Activated naive CD8-positive, alpha-beta T cell treated with anti-CD3 and anti-CD28 coated beads for 36 hours (primary cell): ENCODE measurements at regions not wholly inside any gene's neighbourhood (a gene's known extent, or its start where the extent isn't known, plus 50 kb on each side); places are given as distances from the start of the nearest gene placed in this dataset.

Experiments used
- DNase-seq: peaks from one replicate; pipeline ENCODE4 v3.0.0; 2021
- H3K27ac Mint-ChIP-seq: one replicate; pipeline ENCODE4 v1.8.0; 2022; ENCODE audit warnings: mild to moderate bottlenecking, moderate library complexity, mixed read lengths
- H3K27me3 Mint-ChIP-seq: one replicate; pipeline ENCODE4 v1.8.0; 2022; ENCODE audit warnings: mild to moderate bottlenecking, mixed read lengths
- H3K36me3 Mint-ChIP-seq: one replicate; pipeline ENCODE4 v1.8.0; 2021; ENCODE audit warnings: mild to moderate bottlenecking, mixed read lengths
- H3K4me1 Mint-ChIP-seq: one replicate; pipeline ENCODE4 v1.8.0; 2021; ENCODE audit warnings: mixed read lengths
- H3K4me3 Mint-ChIP-seq: one replicate; pipeline ENCODE4 v1.8.0; 2022; ENCODE audit warnings: mild to moderate bottlenecking, moderate library complexity, mixed read lengths
- H3K9me3 Mint-ChIP-seq: one replicate; pipeline ENCODE4 v1.8.0; 2022; ENCODE audit warnings: mixed read lengths

- peaks cover 2% of the 10 kb centered on the region for H3K9me3 Mint-ChIP-seq
- no peaks in the 10 kb centered on the region for H3K4me1 Mint-ChIP-seq
Measured at GRCh38 chr13:47408546-47409319, 511.9 kb upstream of the HTR2A start.

DNA sequence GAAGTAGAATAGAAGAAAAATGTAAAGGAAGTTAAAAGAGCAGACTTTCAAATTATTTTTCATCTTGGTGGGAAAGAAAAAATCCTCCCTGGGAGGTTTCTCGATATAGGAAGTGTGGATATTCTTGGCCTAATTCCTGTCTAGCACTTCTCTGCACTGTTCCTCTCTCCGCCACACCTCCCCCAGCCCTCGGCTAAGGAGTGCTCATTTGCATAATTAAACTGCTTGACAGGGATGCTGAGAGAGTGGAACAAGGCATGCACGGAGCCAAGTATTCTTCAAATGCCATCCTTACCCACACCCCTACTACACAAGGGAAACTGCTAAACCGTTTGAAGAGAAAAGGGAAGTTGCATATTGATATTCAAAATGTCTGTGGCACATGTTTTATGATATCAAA, 511.0 kb upstream of the HTR2A start:
- no peaks in the 10 kb centered on the region for H3K27me3 Mint-ChIP-seq
- H3K36me3 Mint-ChIP-seq, result no peaks in the 10 kb centered on the region
- H3K4me1 Mint-ChIP-seq, result no peaks in the 10 kb centered on the region
- no peak overlapping the region for H3K4me3 Mint-ChIP-seq
- no peak overlapping the region for H3K27ac Mint-ChIP-seq
- DNase-seq, result no peak
- H3K9me3 Mint-ChIP-seq, result peaks cover 2% of the 10 kb centered on the region

More at GRCh38 chr13:47408546-47409319, 511.9 kb upstream of the HTR2A start:
- no peaks in the 10 kb centered on the region for H3K27me3 Mint-ChIP-seq
- no peak overlapping the region for H3K27ac Mint-ChIP-seq
- H3K36me3 Mint-ChIP-seq, result no peaks in the 10 kb centered on the region
- no peak for DNase-seq
- H3K4me3 Mint-ChIP-seq, result no peak overlapping the region

- Mint-ChIP-seq H3K9me3 (peaks cover 4% of the 10 kb centered on the region), H3K36me3 (no peaks in the 10 kb centered on the region), H3K27ac (no peak overlapping the region), H3K27me3 (no peaks in the 10 kb centered on the region), H3K4me3 (no peak overlapping the region), H3K4me1 (no peaks in the 10 kb centered on the region)
- no peak for DNase-seq
Measured at GRCh38 chr13:47399599-47399998, 502.7 kb upstream of the HTR2A start.

DNA sequence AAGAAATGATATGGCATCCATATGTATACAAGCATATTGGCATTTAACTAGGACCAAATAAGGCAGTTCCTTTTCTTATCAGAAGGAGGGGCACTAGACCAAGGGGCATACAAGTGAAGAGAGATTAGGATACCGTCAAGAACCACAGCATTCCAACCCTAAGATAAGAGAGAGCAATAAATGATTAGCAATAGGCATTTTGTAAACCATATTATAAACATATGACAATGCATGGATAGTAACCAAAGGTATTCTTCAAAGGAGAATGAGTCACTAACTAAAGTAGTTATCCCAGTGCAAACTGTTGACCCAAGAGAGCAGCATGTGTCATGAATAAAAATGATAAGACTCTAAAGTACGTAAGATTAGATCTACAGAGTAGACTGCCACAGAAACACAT, 500.9 kb upstream of the HTR2A start:
- no peaks in the 10 kb centered on the region for H3K4me1 Mint-ChIP-seq
- no peaks in the 10 kb centered on the region for H3K36me3 Mint-ChIP-seq
- peaks cover 2% of the 10 kb centered on the region for H3K9me3 Mint-ChIP-seq
- H3K4me3 Mint-ChIP-seq, result no peak overlapping the region
- no peak for DNase-seq
- no peak overlapping the region for H3K27ac Mint-ChIP-seq
- H3K27me3 Mint-ChIP-seq, result no peaks in the 10 kb centered on the region

DNA sequence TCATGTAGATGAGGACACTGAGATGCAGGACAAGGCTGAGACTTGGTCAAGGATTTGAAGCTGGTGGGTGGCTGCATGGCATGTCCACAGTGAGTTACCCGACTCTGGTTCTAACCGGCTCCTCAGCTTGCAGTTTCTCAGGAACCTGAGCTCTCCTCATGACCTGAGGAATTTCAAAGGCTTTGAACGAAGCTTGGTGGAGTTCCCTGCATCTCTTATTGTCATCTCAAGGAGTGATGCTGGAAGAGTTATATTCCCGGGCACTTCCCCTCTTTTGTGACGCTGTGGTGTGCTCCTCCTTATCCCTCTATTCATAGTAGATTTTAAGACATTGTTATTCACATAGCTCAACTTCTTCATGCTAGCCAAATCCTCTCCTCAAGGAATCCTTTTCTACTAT, 500.1 kb upstream of the HTR2A start:
- Mint-ChIP-seq H3K36me3 (no peaks in the 10 kb centered on the region), H3K27me3 (no peaks in the 10 kb centered on the region), H3K4me3 (no peak overlapping the region), H3K9me3 (peaks cover 5% of the 10 kb centered on the region), H3K27ac (no peak overlapping the region), H3K4me1 (no peaks in the 10 kb centered on the region)
- DNase-seq, result no peak

DNA sequence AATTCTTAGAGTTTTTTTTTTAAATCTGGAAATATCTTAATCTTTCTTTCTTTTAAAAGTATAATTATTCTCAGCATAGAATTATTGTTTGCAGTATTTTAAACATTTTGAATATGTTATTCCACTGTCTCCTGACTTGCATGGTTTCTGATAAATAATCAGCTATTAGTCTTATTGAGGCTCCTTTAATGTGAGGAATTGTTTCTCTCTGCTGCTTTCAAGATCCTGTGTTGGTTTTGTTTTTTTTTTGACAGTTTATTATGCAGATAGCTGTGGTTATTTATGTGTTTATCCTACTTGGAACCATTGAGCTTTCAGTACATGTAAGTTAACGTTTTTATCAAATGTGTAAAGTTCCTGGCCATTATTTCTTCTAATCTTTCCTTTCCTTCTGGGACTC, 477.9 kb upstream of the HTR2A start:
- no peaks in the 10 kb centered on the region for H3K36me3 Mint-ChIP-seq
- no peaks in the 10 kb centered on the region for H3K4me1 Mint-ChIP-seq
- peaks cover 7% of the 10 kb centered on the region for H3K9me3 Mint-ChIP-seq
- no peak for DNase-seq
- H3K4me3 Mint-ChIP-seq, result no peak overlapping the region
- H3K27ac Mint-ChIP-seq, result no peak overlapping the region
- no peaks in the 10 kb centered on the region for H3K27me3 Mint-ChIP-seq

DNA sequence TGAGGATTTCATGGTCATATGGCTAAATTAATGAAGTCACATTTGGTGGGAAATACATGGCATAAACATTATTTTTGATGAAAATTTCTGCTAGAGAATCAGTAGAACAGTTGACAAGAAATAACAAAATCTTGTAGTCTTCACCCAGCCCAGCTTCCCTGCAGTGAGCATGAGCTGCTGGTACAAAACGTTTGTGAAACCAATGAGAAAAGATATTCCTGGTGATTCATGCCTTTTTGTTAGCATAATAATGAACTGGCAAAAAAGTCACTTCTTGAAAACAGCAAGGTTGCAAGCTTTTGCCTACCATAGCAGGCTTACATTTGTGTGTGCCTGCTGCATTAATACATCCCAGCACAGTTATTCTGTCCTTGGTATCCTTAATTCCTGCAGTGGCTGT, 475.9 kb upstream of the HTR2A start:
- no peak for DNase-seq
- no peaks in the 10 kb centered on the region for H3K36me3 Mint-ChIP-seq
- H3K27me3 Mint-ChIP-seq, result no peaks in the 10 kb centered on the region
- H3K4me3 Mint-ChIP-seq, result no peak overlapping the region
- peaks cover 13% of the 10 kb centered on the region for H3K9me3 Mint-ChIP-seq
- H3K27ac Mint-ChIP-seq, result no peak overlapping the region
- H3K4me1 Mint-ChIP-seq, result no peaks in the 10 kb centered on the region

DNA sequence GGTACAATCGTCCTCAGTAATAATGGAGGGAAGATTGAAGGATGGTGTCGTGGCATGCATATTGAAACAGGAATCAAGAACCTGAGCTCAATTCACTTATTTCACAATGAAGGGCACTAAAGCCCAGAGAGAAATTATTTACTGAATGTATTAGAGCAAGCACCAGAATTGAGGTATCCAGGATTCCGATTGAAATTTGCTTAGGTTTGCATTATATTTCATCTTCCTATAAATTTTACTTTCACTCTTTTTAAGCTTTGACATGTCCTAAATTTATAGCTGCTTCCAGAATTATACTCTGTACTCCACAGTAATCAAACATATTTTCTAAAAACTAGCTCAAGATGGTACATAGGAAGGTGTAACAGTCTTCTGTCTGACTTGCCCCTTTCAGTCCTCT, 454.9 kb upstream of the HTR2A start:
- no peak overlapping the region for H3K4me3 Mint-ChIP-seq
- H3K4me1 Mint-ChIP-seq, result no peaks in the 10 kb centered on the region
- no peak overlapping the region for H3K27ac Mint-ChIP-seq
- H3K9me3 Mint-ChIP-seq, result peaks cover 1% of the 10 kb centered on the region
- DNase-seq, result no peak
- H3K36me3 Mint-ChIP-seq, result no peaks in the 10 kb centered on the region
- H3K27me3 Mint-ChIP-seq, result no peaks in the 10 kb centered on the region

- no peak overlapping the region for H3K27ac Mint-ChIP-seq
- DNase-seq, result no peak
- no peaks in the 10 kb centered on the region for H3K9me3 Mint-ChIP-seq
- no peaks in the 10 kb centered on the region for H3K4me1 Mint-ChIP-seq
- H3K27me3 Mint-ChIP-seq, result no peaks in the 10 kb centered on the region
- no peak overlapping the region for H3K4me3 Mint-ChIP-seq
- no peaks in the 10 kb centered on the region for H3K36me3 Mint-ChIP-seq
Measured at GRCh38 chr13:47350334-47351124, 453.7 kb upstream of the HTR2A start.

- Mint-ChIP-seq H3K27ac (no peak overlapping the region), H3K36me3 (no peaks in the 10 kb centered on the region), H3K9me3 (no peaks in the 10 kb centered on the region), H3K27me3 (no peaks in the 10 kb centered on the region), H3K4me3 (no peak overlapping the region), H3K4me1 (no peaks in the 10 kb centered on the region)
- no peak for DNase-seq
Measured at GRCh38 chr13:47349211-47349610, 452.4 kb upstream of the HTR2A start.

- H3K36me3 Mint-ChIP-seq, result no peaks in the 10 kb centered on the region
- peaks cover 4% of the 10 kb centered on the region for H3K27me3 Mint-ChIP-seq
- no peaks in the 10 kb centered on the region for H3K4me1 Mint-ChIP-seq
- no peak overlapping the region for H3K4me3 Mint-ChIP-seq
- H3K9me3 Mint-ChIP-seq, result peaks cover 2% of the 10 kb centered on the region
- no peak for DNase-seq
- H3K27ac Mint-ChIP-seq, result no peak overlapping the region
Measured at GRCh38 chr13:47337781-47338507, 441.1 kb upstream of the HTR2A start.

DNA sequence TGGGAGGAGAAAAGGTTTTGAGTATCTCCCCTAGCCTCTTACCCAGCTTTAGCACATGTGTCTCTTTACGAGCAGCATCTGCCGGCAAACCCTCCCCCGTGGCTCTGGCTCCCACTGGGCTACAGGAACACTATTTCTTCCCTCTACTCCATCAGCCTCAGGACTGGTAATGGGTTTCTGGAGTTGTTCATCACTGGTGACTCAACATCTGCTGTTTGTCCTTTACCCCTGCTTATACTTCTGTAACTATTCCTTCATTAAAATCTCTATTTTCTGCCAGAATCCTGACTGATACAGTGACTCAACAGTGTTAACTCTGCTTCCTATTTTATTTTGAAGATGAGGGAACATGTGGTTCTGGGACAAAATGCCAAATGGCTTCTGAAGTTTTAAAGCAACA, 437.3 kb upstream of the HTR2A start:
- no peak overlapping the region for H3K27ac Mint-ChIP-seq
- H3K9me3 Mint-ChIP-seq, result peaks cover 2% of the 10 kb centered on the region
- peaks cover 4% of the 10 kb centered on the region for H3K27me3 Mint-ChIP-seq
- no peaks in the 10 kb centered on the region for H3K4me1 Mint-ChIP-seq
- no peak overlapping the region for H3K4me3 Mint-ChIP-seq
- no peak for DNase-seq
- H3K36me3 Mint-ChIP-seq, result no peaks in the 10 kb centered on the region

DNA sequence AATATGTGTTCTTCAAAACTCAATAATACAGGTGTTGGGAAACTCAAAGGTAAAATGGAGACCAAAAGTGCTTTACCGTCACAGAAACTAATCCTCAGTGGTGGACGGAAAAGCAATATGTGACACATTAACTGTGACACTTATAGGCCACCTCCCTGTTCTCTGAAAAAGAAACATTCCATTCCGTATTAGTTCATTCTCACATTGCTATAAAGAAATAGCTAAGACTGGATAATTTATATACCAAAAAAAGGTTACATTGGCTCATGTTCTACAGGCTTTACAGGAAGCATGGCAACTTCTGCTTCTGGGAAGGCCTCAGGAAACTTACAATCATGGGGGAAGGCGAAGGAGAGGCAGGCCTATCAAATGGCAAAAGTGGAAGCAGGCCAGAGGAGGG, 435.3 kb upstream of the HTR2A start:
- no peak for DNase-seq

GRCh38 chr13:47330031-47330430, 433.2 kb upstream of the HTR2A start:
- Mint-ChIP-seq H3K27ac (no peak overlapping the region), H3K36me3 (no peaks in the 10 kb centered on the region), H3K4me3 (no peak overlapping the region), H3K4me1 (no peaks in the 10 kb centered on the region), H3K9me3 (no peaks in the 10 kb centered on the region), H3K27me3 (no peaks in the 10 kb centered on the region)
- no peak for DNase-seq

More for the DNA sequence above, 435.3 kb upstream of the HTR2A start:
- Mint-ChIP-seq H3K9me3 (peaks cover 2% of the 10 kb centered on the region), H3K4me3 (no peak overlapping the region), H3K4me1 (no peaks in the 10 kb centered on the region), H3K36me3 (no peaks in the 10 kb centered on the region), H3K27me3 (peaks cover 4% of the 10 kb centered on the region), H3K27ac (no peak overlapping the region)

DNA sequence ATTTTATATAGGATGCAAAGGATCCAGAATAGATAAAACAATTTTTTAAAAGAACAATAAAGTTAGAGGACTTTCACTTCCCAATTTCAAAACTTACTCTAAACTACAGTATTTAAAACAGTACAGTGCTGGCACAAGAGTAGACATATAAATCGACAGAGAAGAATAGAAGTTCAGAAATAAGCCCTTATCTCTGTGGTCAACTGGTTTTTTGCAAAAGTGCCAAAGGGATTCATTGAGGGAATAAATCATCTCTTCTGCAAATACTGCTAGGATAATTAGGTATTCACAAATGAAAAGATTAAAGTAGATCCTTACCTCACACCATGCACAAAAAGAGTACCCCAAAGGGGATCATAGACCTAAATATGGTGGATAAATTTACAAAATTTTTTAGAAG, 431.0 kb upstream of the HTR2A start:
- no peak overlapping the region for H3K27ac Mint-ChIP-seq
- no peaks in the 10 kb centered on the region for H3K9me3 Mint-ChIP-seq
- no peak overlapping the region for H3K4me3 Mint-ChIP-seq
- H3K36me3 Mint-ChIP-seq, result no peaks in the 10 kb centered on the region
- no peaks in the 10 kb centered on the region for H3K4me1 Mint-ChIP-seq
- peaks cover 5% of the 10 kb centered on the region for H3K27me3 Mint-ChIP-seq
- DNase-seq, result no peak
